ENCODE measurements at regions not wholly inside any gene's neighbourhood (a gene's known extent, or its start where the extent isn't known, plus 50 kb on each side); places are given as distances from the start of the nearest gene placed in this dataset.

DNA sequence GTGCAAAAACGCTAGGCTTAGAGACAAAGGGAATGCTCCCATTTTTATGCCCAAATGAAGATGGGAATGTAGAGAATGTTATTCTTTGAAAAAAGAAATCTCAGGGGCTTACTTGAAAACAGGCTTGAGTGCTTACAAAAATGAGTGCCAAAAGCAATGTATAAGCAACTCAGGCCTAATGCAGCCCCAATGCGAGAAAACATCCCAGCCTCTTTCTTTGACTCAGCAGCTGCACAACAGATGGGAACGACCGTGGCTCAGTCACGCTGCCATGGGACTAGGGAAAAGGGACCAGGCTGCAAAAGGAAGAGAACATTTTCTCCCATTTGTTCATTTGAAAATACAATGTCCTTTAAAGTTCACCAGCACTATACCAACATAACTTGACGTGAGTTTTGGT lies 246.4 kb upstream of the LRIG1 start:
- no peaks in the 10 kb centered on the region for H3K9me3 Mint-ChIP-seq
- H3K36me3 Mint-ChIP-seq: no peaks in the 10 kb centered on the region
- H3K27ac Mint-ChIP-seq: no peak overlapping the region
- ATAC-seq (no peak), DNase-seq (ENCODE audit: low spot score in 2 of 2) (no peak)

DNA sequence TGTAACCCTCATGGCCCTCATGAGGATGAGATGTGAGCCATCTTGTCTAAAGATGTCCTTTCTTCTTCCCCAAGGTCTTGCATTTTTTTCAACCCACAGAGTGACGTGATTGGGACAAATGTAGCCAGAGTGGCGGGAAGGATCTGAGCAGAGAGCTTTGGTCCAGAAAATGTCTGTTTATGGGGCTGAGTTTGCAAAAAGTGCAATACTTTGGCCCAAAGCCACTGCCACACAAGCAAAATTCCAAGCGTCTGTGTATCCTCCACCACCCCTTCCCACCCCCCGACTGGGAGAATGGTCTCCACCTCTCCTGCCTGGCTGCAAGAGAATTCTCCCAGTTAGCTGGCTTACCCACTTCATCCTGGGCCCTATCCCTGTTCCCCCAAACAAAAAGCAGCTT lies 246.9 kb upstream of the LRIG1 start:
- Mint-ChIP-seq H3K36me3 (no peaks in the 10 kb centered on the region), H3K27ac (no peak overlapping the region), H3K9me3 (no peaks in the 10 kb centered on the region)
- ATAC-seq: no peak
- DNase-seq (ENCODE audit: low spot score in 2 of 2): no peak

- ATAC-seq (no peak), DNase-seq (ENCODE audit: low spot score in 2 of 2) (no peak)
- Mint-ChIP-seq H3K36me3 (no peaks in the 10 kb centered on the region), H3K9me3 (no peaks in the 10 kb centered on the region), H3K27ac (no peak overlapping the region)
These were observed 247.5 kb upstream of the LRIG1 start for GRCh38 chr3:66748175-66748876.

DNA sequence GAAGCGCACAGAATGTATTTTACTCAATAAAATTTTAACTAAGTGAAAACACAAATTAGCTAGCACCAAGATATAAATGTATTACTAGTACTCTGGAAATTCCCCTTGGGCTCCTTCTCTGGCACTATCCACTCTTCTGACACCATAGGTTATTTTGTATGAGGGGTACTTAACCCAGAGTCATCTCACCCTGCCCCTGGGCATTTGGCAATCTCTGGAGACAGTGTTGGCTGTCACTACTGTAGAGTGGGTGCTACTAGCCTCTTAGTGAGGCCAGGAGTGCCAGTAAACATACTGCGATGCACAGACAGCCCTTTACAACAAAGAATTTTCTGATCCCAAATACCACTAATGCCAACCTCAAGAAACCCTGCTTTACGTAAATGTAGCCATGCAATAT lies 246.3 kb upstream of the KBTBD8 start:
- H3K36me3 Mint-ChIP-seq: no peaks in the 10 kb centered on the region
- DNase-seq (ENCODE audit: low spot score in 2 of 2): no peak
- no peak for ATAC-seq
- H3K9me3 Mint-ChIP-seq: no peaks in the 10 kb centered on the region
- no peak overlapping the region for H3K27ac Mint-ChIP-seq

DNA sequence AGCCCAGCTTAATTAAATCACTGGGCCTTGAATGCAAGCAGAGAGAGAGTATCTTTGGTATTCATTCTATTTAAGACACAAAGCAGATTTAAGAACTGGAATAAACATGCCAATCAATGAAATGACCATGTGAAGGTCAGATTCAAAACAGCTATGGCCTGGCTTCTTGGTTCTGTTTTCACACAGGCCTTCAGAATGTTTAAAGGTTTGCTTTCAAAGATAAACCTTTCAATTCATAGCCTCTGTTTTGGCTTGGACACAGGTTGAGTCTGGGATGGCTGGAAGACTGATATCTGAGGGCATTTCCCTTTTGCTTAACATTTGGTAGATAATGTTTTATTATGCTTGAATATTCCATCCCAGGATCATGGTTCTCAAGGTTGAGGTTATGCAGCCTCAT lies 244.4 kb upstream of the KBTBD8 start:
- ATAC-seq (no peak), DNase-seq (ENCODE audit: low spot score in 2 of 2) (no peak)
- Mint-ChIP-seq H3K9me3 (no peaks in the 10 kb centered on the region), H3K27ac (no peak overlapping the region), H3K36me3 (no peaks in the 10 kb centered on the region)

GRCh38 chr3:66754613-66755012 lies 243.5 kb upstream of the KBTBD8 start:
- Mint-ChIP-seq H3K36me3 (no peaks in the 10 kb centered on the region), H3K9me3 (no peaks in the 10 kb centered on the region), H3K27ac (no peak overlapping the region)
- no peak for ATAC-seq
- DNase-seq (ENCODE audit: low spot score in 2 of 2): no peak

GRCh38 chr3:66755924-66756323 lies 242.2 kb upstream of the KBTBD8 start:
- Mint-ChIP-seq H3K27ac (no peak overlapping the region), H3K36me3 (no peaks in the 10 kb centered on the region), H3K9me3 (no peaks in the 10 kb centered on the region)
- no peak for ATAC-seq
- no peak for DNase-seq (ENCODE audit: low spot score in 2 of 2)

DNA sequence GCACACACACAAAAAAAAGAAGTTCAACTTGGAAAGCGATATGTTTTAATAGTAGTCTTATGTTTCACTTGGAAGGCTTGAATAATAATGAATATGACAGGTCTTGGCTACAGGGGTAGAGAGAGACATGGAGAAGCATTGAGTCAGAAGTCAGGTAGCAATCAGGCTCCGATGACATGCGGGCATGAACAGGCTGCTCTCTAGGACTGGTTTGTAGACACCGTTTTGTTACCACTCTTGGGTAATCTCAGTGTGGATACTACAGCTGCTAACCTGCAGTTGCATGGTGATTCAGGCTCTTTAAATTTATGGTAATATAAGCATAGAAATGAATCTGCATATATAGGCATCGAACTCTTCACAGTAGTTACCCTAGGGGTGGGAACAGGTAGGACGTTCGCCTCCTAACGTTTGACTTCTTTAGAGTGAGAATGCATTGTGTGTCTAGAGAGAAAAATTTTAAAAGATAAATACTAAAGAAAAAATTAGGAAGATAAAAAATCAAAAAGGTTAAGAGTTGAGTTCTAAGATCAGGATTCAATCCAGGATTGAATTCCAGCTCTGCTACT lies 241.6 kb upstream of the KBTBD8 start:
- Mint-ChIP-seq H3K27ac (no peak overlapping the region), H3K9me3 (no peaks in the 10 kb centered on the region), H3K36me3 (no peaks in the 10 kb centered on the region)
- DNase-seq (ENCODE audit: low spot score in 2 of 2) (no peak), ATAC-seq (no peak)

GRCh38 chr3:66761093-66761780 lies 236.9 kb upstream of the KBTBD8 start:
- no peak for ATAC-seq
- peaks cover 0 to under 1% of the 10 kb centered on the region in 2 donors for H3K36me3 Mint-ChIP-seq
- H3K9me3 Mint-ChIP-seq: peaks cover 0 to 10% of the 10 kb centered on the region in 2 donors
- H3K27ac Mint-ChIP-seq: no peak overlapping the region
- no peak for DNase-seq (ENCODE audit: low spot score in 2 of 2)

GRCh38 chr3:66762916-66763693 lies 235.0 kb upstream of the KBTBD8 start:
- no peak for ATAC-seq
- H3K36me3 Mint-ChIP-seq: peaks cover 8 to 9% of the 10 kb centered on the region in 2 donors
- no peak for DNase-seq (ENCODE audit: low spot score in 2 of 2)

DNA sequence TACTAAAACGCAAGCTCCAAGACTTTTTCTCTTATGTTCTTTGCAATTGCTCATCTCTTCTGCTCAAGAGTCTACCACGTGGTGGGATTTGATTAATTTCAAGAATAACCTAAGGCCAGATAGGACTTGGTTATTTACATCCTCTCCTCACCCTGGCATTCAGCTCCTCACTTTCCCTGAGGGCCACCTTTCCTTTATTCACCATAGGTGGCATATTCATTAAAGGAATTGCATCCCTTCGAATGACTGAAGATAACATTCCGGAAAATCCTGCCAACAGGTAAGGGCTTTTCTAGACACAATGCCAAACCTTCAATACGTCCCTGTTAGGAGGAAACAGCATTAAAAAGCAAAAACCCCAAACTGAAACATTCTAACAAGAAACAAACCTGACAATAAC lies 220.0 kb upstream of the KBTBD8 start:
- no peak for DNase-seq (ENCODE audit: low spot score in 2 of 2)
- ATAC-seq: no peak
- H3K36me3 Mint-ChIP-seq: no peaks in the 10 kb centered on the region
- no peak overlapping the region for H3K27ac Mint-ChIP-seq
- H3K9me3 Mint-ChIP-seq: no peaks in the 10 kb centered on the region

More at GRCh38 chr3:66762916-66763693, 235.0 kb upstream of the KBTBD8 start:
- H3K27ac Mint-ChIP-seq: no peak overlapping the region
- peaks cover 6 to 10% of the 10 kb centered on the region in 2 donors for H3K9me3 Mint-ChIP-seq

GRCh38 chr3:66778777-66779176 lies 219.3 kb upstream of the KBTBD8 start:
- peak in 1 of 2 donors; percentile 82 for ATAC-seq
- no peak overlapping the region for H3K27ac Mint-ChIP-seq
- DNase-seq (ENCODE audit: low spot score in 2 of 2): no peak
- no peaks in the 10 kb centered on the region for H3K9me3 Mint-ChIP-seq
- no peaks in the 10 kb centered on the region for H3K36me3 Mint-ChIP-seq

GRCh38 chr3:66785191-66785909 lies 212.8 kb upstream of the KBTBD8 start:
- H3K27ac Mint-ChIP-seq: no peak overlapping the region
- H3K9me3 Mint-ChIP-seq: no peaks in the 10 kb centered on the region
- DNase-seq (ENCODE audit: low spot score in 2 of 2) (no peak), ATAC-seq (no peak)
- H3K36me3 Mint-ChIP-seq: peaks cover 0 to 5% of the 10 kb centered on the region in 2 donors

- no peaks in the 10 kb centered on the region for H3K9me3 Mint-ChIP-seq
- H3K27ac Mint-ChIP-seq: no peak overlapping the region
- DNase-seq (ENCODE audit: low spot score in 2 of 2): no peak
- ATAC-seq: no peak
- no peaks in the 10 kb centered on the region for H3K36me3 Mint-ChIP-seq
These were observed 208.4 kb upstream of the KBTBD8 start for GRCh38 chr3:66789580-66790237.

DNA sequence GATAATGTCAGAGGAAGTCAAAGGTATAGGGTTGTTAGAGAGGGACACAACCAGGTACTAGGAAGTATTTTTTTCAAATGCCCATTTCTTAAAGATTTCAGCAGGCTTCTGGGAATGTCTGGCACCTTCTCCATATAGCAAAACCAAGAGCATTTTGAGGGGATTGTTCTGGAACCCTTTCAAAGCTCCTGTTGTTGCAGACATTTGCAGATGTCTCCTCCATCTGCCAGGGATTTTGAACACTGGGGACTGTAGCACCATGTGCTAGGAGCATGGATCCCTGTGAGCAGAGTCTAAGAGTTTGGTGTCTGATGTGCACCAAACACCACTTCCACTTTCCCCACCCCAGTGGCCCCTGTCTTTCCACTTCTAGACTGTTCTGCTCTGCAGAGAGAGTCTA lies 206.0 kb upstream of the KBTBD8 start:
- no peaks in the 10 kb centered on the region for H3K36me3 Mint-ChIP-seq
- H3K9me3 Mint-ChIP-seq: peaks cover 0 to 3% of the 10 kb centered on the region in 2 donors
- H3K27ac Mint-ChIP-seq: no peak overlapping the region
- ATAC-seq: no peak
- no peak for DNase-seq (ENCODE audit: low spot score in 2 of 2)

GRCh38 chr3:66795365-66795764 lies 202.7 kb upstream of the KBTBD8 start:
- DNase-seq (ENCODE audit: low spot score in 2 of 2): no peak

More at GRCh38 chr3:66795365-66795764, 202.7 kb upstream of the KBTBD8 start:
- H3K36me3 Mint-ChIP-seq: no peaks in the 10 kb centered on the region
- ATAC-seq: no peak
- H3K9me3 Mint-ChIP-seq: peaks cover 0 to 3% of the 10 kb centered on the region in 2 donors
- no peak overlapping the region for H3K27ac Mint-ChIP-seq
